ENCODE measurements at regions not wholly inside any gene's neighbourhood (a gene's known extent, or its start where the extent isn't known, plus 50 kb on each side); places are given as distances from the start of the nearest gene placed in this dataset.
"Not testable (repeated sequence)": the region's sequence is repeated elsewhere in the genome, so short reads cannot be mapped to it uniquely, and the experiment has no call there.

GRCh38 chr5:96108629-96109028, 147.0 kb upstream of the ELL2 start:
- H3K27me3 ChIP-seq (ENCODE audit: control insufficient read depth, insufficient read depth, low read length); H3K9me3 ChIP-seq (replicated peaks; ENCODE audit: low read length); H3K4me1 ChIP-seq (ENCODE audit: control insufficient read depth, insufficient read depth, low read length); H3K9ac ChIP-seq (ENCODE audit: low read depth, low read length); H3K36me3 ChIP-seq (ENCODE audit: insufficient read depth, low read length); H3K4me2 ChIP-seq (ENCODE audit: low read length); H3K4me3 ChIP-seq (ENCODE audit: low read length): not testable (repeated sequence)

DNA sequence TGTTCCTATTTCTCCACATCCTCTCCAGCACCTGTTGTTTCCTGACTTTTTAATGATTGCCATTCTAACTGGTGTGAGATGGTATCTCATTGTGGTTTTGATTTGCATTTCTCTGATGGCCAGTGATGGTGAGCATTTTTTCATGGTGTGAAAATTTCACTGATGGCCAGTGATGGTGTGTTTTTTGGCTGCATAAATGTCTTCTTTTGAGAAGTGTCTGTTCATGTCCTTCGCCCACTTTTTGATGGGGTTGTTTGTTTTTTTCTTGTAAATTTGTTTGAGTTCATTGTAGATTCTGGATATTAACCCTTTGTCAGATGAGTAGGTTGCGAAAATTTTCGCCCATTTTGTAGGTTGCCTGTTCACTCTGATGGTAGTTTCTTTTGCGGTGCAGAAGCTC, 142.2 kb upstream of the ELL2 start:
- not testable (repeated sequence) for H3K9ac ChIP-seq (ENCODE audit: low read depth, low read length); H3K9me3 ChIP-seq (replicated peaks; ENCODE audit: low read length); H3K4me3 ChIP-seq (ENCODE audit: low read length); H3K4me1 ChIP-seq (ENCODE audit: control insufficient read depth, insufficient read depth, low read length); H3K4me2 ChIP-seq (ENCODE audit: low read length); H3K36me3 ChIP-seq (ENCODE audit: insufficient read depth, low read length); H3K27me3 ChIP-seq (ENCODE audit: control insufficient read depth, insufficient read depth, low read length)

- no peak overlapping the region for H3K4me3 ChIP-seq (ENCODE audit: low read length)
- H3K36me3 ChIP-seq (ENCODE audit: insufficient read depth, low read length) = no peaks in the 10 kb centered on the region
- no peaks in the 10 kb centered on the region for H3K9me3 ChIP-seq (replicated peaks; ENCODE audit: low read length)
- H3K4me1 ChIP-seq (ENCODE audit: control insufficient read depth, insufficient read depth, low read length) = peaks cover 5% of the 10 kb centered on the region
- H3K9ac ChIP-seq (ENCODE audit: low read depth, low read length) = no peak overlapping the region
- H3K4me2 ChIP-seq (ENCODE audit: low read length) = no peak overlapping the region
- H3K27me3 ChIP-seq (ENCODE audit: control insufficient read depth, insufficient read depth, low read length) = no peaks in the 10 kb centered on the region
Observed at GRCh38 chr5:96101358-96102089, 139.9 kb upstream of the ELL2 start.

DNA sequence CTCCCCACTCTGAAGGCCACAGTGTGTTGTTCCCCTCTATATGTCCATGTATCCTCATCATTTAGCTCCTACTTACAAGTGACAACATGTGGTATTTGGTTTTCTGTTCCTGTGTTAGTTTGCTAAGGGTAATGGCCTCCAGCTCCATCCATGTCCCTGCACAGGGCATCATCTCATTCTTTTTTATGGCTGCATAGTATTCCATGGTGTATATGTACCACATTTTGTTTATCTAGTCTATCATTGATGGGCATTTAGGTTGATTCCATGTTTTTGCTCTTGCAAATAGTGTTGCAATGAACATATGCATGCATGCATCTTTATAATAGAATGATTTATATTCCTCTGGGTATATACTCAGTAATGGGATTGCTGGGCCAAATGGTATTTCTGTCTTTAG, 135.8 kb upstream of the ELL2 start:
- H3K4me1 ChIP-seq (ENCODE audit: control insufficient read depth, insufficient read depth, low read length) = peaks cover 32% of the 10 kb centered on the region
- H3K9ac ChIP-seq (ENCODE audit: low read depth, low read length); H3K9me3 ChIP-seq (replicated peaks; ENCODE audit: low read length); H3K27me3 ChIP-seq (ENCODE audit: control insufficient read depth, insufficient read depth, low read length); H3K4me3 ChIP-seq (ENCODE audit: low read length); H3K36me3 ChIP-seq (ENCODE audit: insufficient read depth, low read length); H3K4me2 ChIP-seq (ENCODE audit: low read length): not testable (repeated sequence)

DNA sequence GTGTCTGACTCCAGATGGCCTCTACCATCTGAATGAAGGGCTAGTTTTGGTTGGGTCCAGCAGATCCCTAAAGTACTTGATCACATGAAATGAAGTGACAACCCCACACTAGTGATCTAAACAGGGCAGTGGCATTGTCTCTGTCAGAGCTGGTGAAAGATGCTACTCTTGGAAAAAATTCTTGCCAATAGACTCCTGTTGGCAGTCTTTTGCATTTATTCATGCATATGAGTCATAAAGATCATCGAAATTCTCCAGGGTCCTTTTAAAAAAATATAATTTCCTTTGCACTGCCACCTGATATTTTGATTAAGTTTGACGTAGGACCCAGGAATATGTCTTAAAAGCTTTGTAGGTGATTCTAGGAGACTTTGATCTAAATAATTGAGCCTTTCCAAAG, 135.1 kb upstream of the ELL2 start:
- Histone ChIP-seq H3K27me3 (ENCODE audit: control insufficient read depth, insufficient read depth, low read length) (no peaks in the 10 kb centered on the region), H3K36me3 (ENCODE audit: insufficient read depth, low read length) (no peaks in the 10 kb centered on the region), H3K4me1 (ENCODE audit: control insufficient read depth, insufficient read depth, low read length) (peaks cover 32% of the 10 kb centered on the region), H3K4me2 (ENCODE audit: low read length) (no peak overlapping the region), H3K9me3 (replicated peaks; ENCODE audit: low read length) (no peaks in the 10 kb centered on the region), H3K9ac (ENCODE audit: low read depth, low read length) (no peak overlapping the region), H3K4me3 (ENCODE audit: low read length) (no peak overlapping the region)

- H3K4me1 ChIP-seq (ENCODE audit: control insufficient read depth, insufficient read depth, low read length) = peaks cover 32% of the 10 kb centered on the region
- no peaks in the 10 kb centered on the region for H3K27me3 ChIP-seq (ENCODE audit: control insufficient read depth, insufficient read depth, low read length)
- no peak overlapping the region for H3K4me3 ChIP-seq (ENCODE audit: low read length)
- no peaks in the 10 kb centered on the region for H3K36me3 ChIP-seq (ENCODE audit: insufficient read depth, low read length)
- peak overlapping the region; percentile 17 for H3K4me2 ChIP-seq (ENCODE audit: low read length)
- no peak overlapping the region for H3K9ac ChIP-seq (ENCODE audit: low read depth, low read length)
- no peaks in the 10 kb centered on the region for H3K9me3 ChIP-seq (replicated peaks; ENCODE audit: low read length)
Observed at GRCh38 chr5:96094904-96095303, 133.3 kb upstream of the ELL2 start.

GRCh38 chr5:96093890-96094381, 132.3 kb upstream of the ELL2 start:
- no peak overlapping the region for H3K9ac ChIP-seq (ENCODE audit: low read depth, low read length)
- no peaks in the 10 kb centered on the region for H3K36me3 ChIP-seq (ENCODE audit: insufficient read depth, low read length)
- H3K4me2 ChIP-seq (ENCODE audit: low read length) = no peak overlapping the region
- H3K27me3 ChIP-seq (ENCODE audit: control insufficient read depth, insufficient read depth, low read length) = no peaks in the 10 kb centered on the region
- H3K4me1 ChIP-seq (ENCODE audit: control insufficient read depth, insufficient read depth, low read length) = peaks cover 32% of the 10 kb centered on the region
- H3K9me3 ChIP-seq (replicated peaks; ENCODE audit: low read length) = no peaks in the 10 kb centered on the region
- H3K4me3 ChIP-seq (ENCODE audit: low read length) = no peak overlapping the region

DNA sequence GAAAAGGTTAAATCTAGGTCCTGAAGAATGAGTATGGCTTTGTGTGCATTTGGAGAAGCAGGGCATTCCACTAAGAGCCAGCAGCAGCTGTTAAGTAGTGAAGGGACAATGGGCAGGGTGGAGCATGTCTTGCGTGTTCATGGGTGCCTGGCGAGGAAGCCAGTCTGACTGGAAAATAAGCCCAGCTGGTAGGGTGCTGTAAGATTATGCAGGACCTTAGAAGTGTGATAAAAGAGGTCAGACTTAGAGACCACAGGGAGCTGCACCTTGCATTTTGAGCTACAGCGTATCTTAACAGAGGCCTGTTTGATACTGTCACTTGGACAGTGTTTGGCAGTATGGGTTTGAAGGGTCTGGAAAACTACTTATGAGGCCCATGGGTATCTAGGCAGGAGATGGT, 131.7 kb upstream of the ELL2 start:
- no peak overlapping the region for H3K4me3 ChIP-seq (ENCODE audit: low read length)
- H3K27me3 ChIP-seq (ENCODE audit: control insufficient read depth, insufficient read depth, low read length) = no peaks in the 10 kb centered on the region
- H3K36me3 ChIP-seq (ENCODE audit: insufficient read depth, low read length) = no peaks in the 10 kb centered on the region
- H3K9ac ChIP-seq (ENCODE audit: low read depth, low read length) = no peak overlapping the region
- H3K4me1 ChIP-seq (ENCODE audit: control insufficient read depth, insufficient read depth, low read length) = peaks cover 36% of the 10 kb centered on the region
- H3K4me2 ChIP-seq (ENCODE audit: low read length) = no peak overlapping the region
- H3K9me3 ChIP-seq (replicated peaks; ENCODE audit: low read length) = no peaks in the 10 kb centered on the region

DNA sequence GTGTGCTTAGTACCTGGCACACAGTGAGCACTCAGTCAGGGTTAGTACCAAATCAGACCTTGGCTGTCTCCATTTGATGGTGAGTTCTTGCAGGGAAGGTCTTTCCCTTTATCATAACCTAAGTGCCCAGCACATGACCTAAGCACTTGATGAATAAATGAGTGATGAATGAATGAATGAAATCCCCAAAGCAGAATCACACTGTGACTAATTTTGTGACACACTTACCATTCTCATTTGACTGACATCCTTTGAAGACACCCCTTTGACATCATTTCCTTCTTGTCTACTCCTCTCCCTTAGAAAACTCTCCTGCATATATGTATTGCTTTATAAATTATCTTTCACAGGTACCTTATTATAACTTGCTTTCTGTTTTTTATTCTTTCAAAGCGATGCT, 130.2 kb upstream of the ELL2 start:
- Histone ChIP-seq H3K4me1 (ENCODE audit: control insufficient read depth, insufficient read depth, low read length) (peaks cover 37% of the 10 kb centered on the region), H3K27me3 (ENCODE audit: control insufficient read depth, insufficient read depth, low read length) (no peaks in the 10 kb centered on the region), H3K4me2 (ENCODE audit: low read length) (no peak overlapping the region), H3K9ac (ENCODE audit: low read depth, low read length) (no peak overlapping the region), H3K9me3 (replicated peaks; ENCODE audit: low read length) (no peaks in the 10 kb centered on the region), H3K4me3 (ENCODE audit: low read length) (no peak overlapping the region), H3K36me3 (ENCODE audit: insufficient read depth, low read length) (no peaks in the 10 kb centered on the region)

DNA sequence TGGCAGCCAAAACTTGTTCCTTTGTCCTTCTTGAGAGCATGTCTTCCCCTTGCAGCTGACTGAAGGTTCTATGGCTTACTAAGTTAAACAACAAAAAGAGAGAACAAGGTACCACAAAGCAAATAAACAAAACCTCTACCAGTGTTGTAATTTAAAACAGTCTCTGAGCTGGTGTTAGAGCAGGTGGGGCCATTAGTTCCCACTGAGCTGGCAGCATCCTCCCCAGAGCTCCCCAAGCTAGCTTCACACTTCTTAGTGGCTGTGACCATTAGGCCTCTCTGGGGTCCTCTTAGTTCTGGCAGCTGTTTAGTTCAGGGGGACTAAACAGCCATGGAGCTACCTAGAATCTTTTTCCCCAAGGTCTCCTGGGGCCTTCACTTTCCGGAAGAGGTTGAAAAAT, 128.6 kb upstream of the ELL2 start:
- Histone ChIP-seq H3K9ac (ENCODE audit: low read depth, low read length) (no peak overlapping the region), H3K4me3 (ENCODE audit: low read length) (no peak overlapping the region), H3K9me3 (replicated peaks; ENCODE audit: low read length) (no peaks in the 10 kb centered on the region), H3K4me1 (ENCODE audit: control insufficient read depth, insufficient read depth, low read length) (peaks cover 34% of the 10 kb centered on the region), H3K27me3 (ENCODE audit: control insufficient read depth, insufficient read depth, low read length) (no peaks in the 10 kb centered on the region), H3K36me3 (ENCODE audit: insufficient read depth, low read length) (no peaks in the 10 kb centered on the region), H3K4me2 (ENCODE audit: low read length) (no peak overlapping the region)

DNA sequence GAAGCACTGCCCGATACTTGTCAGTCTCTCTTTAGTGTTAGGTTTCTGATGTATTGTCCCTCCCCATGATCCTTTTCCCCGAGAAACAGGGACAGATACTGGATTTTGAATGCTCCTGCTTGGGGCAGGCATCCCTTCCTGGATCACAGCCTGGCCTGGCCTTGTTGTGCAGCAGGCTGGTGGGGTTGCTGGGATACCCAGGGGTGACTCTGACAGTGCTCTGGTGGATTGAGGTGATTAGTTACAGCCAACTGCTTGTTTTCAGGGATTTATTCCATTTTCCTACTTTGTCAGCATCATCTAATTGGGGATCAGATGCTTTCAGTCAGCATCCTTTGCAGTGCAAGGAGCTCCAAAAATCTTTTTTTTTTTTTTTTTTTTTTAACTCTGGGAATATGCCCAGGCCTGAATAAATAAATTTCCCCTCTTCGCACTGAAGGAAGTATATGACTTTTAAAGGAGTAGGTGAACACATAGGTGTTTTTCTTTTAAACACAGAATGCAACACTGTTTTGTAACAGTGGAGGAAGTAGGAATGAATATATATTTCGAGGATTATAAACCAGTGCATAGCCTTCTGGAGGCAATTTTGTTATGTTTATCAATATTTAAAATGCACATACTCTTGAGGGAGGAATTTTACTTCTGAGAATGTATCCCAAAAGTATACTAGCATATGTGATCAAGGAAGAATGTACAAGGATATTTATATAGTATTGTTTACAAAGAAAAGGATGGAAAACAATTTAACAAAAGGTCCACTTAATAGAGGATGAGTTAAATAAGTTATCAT, 127.3 kb upstream of the ELL2 start:
- no peak overlapping the region for H3K9ac ChIP-seq (ENCODE audit: low read depth, low read length)
- H3K27me3 ChIP-seq (ENCODE audit: control insufficient read depth, insufficient read depth, low read length) = no peaks in the 10 kb centered on the region
- H3K4me2 ChIP-seq (ENCODE audit: low read length) = no peak overlapping the region
- no peaks in the 10 kb centered on the region for H3K9me3 ChIP-seq (replicated peaks; ENCODE audit: low read length)
- no peaks in the 10 kb centered on the region for H3K36me3 ChIP-seq (ENCODE audit: insufficient read depth, low read length)
- peaks cover 29% of the 10 kb centered on the region for H3K4me1 ChIP-seq (ENCODE audit: control insufficient read depth, insufficient read depth, low read length)
- H3K4me3 ChIP-seq (ENCODE audit: low read length) = no peak overlapping the region

GRCh38 chr5:96087939-96088338, 126.3 kb upstream of the ELL2 start:
- Histone ChIP-seq H3K36me3 (ENCODE audit: insufficient read depth, low read length) (no peaks in the 10 kb centered on the region), H3K9me3 (replicated peaks; ENCODE audit: low read length) (no peaks in the 10 kb centered on the region), H3K9ac (ENCODE audit: low read depth, low read length) (no peak overlapping the region), H3K4me3 (ENCODE audit: low read length) (no peak overlapping the region), H3K27me3 (ENCODE audit: control insufficient read depth, insufficient read depth, low read length) (no peaks in the 10 kb centered on the region), H3K4me2 (ENCODE audit: low read length) (no peak overlapping the region), H3K4me1 (ENCODE audit: control insufficient read depth, insufficient read depth, low read length) (peaks cover 29% of the 10 kb centered on the region)
